Tibial nerve (tissue), 3 donors: ENCODE measurements at regions not wholly inside any gene's neighbourhood (a gene's known extent, or its start where the extent isn't known, plus 50 kb on each side); places are given as distances from the start of the nearest gene placed in this dataset.

Source experiments
- CTCF ChIP-seq, 5 experiments: fragments of 200-600 bp in 3 of 5; fragments of 450-650 bp in 2 of 5; sonication (generic) in 3 of 5; IDR thresholded peaks; one replicate each; pipeline ENCODE4 v1.5.1; 2016 to 2019; ENCODE audit warnings: antibody characterized with exemption in 5 of 5, mild to moderate bottlenecking in 3 of 5, moderate library complexity in 2 of 5
- POLR2A ChIP-seq, 2 donors: fragments of 450-650 bp; IDR thresholded peaks; one replicate each; pipeline ENCODE4 v1.6.1; 2017; ENCODE audit warnings: antibody characterized with exemption in 2 of 2, mild to moderate bottlenecking in 2 of 2, moderate library complexity in 2 of 2

GRCh38 chr17:79671085-79671694, 59.6 kb upstream of the ENPP7 start:
- no peak for TF ChIP-seq CTCF (IDR thresholded peaks at IDR 0.05)
- no peak for TF ChIP-seq POLR2A (IDR thresholded peaks at IDR 0.05)
